GM12873 (cell line): ENCODE measurements at regions not wholly inside any gene's neighbourhood (a gene's known extent, or its start where the extent isn't known, plus 50 kb on each side); places are given as distances from the start of the nearest gene placed in this dataset.

Source experiments
- CTCF ChIP-seq: IDR thresholded peaks from 2 replicates; pipeline ENCODE4 v1.5.1; 2012; ENCODE audit warnings: low read depth, mild to moderate bottlenecking, moderate library complexity, low read length, control low read depth; ENCODE audit not compliant: insufficient read depth; ENCODE audit errors: missing control alignments

GRCh38 chr4:180436361-180436760 lies 1806.8 kb upstream of the TENM3 start:
- TF ChIP-seq CTCF: no peak

DNA sequence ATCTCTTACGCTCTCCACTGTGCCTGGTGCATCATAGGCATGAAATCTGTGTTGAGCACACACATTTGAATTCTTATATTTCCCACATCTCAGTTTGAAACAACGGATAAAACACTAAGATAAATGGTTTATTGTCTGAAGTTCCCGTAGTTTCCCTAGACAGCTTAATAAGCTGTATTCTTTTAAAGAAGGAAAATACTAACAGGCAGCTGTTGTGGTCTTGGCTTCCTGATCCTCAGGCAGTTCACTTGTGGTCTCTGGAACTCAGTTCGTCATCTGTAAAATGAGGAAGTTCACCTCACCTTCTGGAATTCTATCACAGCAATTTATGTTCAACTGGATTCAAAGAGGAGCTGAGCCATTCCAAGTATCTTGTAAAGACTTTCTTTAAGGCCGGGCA lies 1805.6 kb upstream of the TENM3 start:
- TF ChIP-seq CTCF: no peak

- TF ChIP-seq CTCF: no peak
Observed at GRCh38 chr4:180448306-180448705, 1794.9 kb upstream of the TENM3 start.

GRCh38 chr4:180449395-180449956 lies 1793.7 kb upstream of the TENM3 start:
- TF ChIP-seq CTCF: peak; percentile 56

DNA sequence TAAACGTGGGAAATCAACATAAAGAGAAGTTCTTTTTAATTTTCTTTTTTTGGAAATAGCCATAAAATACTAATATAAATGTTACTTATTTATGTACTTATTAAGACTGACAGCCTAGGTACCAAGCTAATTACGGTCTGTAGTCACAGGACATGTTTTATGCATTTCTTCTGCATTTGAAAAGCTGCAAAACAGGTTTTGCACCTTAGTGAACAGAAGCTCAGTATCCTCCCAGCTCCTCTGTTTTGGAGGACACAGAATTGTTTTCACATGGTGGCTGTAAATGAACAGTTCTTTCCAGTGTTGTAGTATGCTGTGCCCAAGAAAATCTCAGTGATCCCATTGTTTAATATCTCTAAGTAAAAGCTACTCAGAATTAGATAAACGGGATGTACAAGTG lies 1788.0 kb upstream of the TENM3 start:
- TF ChIP-seq CTCF: no peak

DNA sequence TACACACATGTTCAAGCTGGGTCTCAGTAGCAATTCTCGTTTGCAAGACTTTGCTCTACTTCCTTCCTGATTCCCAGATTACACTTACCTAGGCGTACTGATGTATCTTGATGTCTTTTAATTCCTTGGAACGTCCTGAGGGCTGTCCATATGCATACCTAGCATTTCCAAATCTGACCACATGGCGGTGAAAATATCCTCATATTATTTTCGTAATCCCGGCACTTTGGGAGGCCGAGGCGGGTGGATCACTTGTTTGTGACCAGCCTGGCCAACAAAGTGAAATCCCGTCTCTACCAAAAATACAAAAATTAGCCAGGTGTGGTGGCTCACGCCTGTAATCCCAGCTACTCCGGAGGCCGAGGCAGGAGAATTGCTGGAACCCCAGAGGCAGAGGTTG lies 1786.3 kb upstream of the TENM3 start:
- no peak for TF ChIP-seq CTCF

DNA sequence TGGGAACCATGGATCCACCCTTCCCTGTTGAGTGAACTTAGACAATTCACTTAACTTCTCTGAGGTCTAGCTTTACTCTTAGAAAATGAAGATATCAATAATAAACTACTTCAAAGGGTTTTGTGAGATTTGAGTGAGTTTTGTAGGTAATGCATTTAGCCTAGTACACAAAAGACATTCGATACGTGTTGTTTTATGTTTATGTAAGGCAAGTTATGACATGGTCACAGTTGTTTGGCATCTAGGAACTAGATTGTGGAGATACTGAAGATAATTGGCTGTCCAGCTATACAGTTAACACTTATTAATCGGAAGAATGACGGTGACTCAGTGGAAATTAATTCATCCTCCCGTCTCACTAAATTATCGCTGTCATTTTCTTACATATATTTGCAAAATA lies 1781.1 kb upstream of the TENM3 start:
- TF ChIP-seq CTCF: no peak

DNA sequence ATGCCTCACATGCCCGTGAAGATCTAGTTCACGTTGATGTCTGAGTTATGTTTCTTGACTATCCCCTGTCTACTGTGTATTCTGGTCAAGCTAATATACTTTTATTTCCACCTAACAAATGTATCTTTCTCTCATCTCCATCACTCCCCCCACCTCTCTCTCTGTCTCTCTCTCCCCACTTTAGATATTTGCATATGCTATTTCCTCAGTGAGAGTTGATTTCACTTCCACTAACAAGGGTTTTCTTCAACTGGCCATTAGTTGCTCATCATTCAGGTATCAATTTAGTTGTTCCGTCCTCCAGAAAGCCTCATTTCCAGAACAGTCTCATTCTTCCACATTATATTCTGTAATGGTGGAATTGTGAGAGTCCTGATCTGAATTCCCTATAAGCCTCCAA lies 1777.8 kb upstream of the TENM3 start:
- no peak for TF ChIP-seq CTCF
